GM21526 (cell line): ENCODE measurements at regions not wholly inside any gene's neighbourhood (a gene's known extent, or its start where the extent isn't known, plus 50 kb on each side); places are given as distances from the start of the nearest gene placed in this dataset.

ENCODE experiments used
- ATAC-seq: cut with Tn5 transposase; IDR thresholded peaks from one replicate; pipeline ENCODE4 v1.9.1; 2021; ENCODE audit warnings: moderate library complexity; ENCODE audit not compliant: unreplicated experiment, low FRiP score

DNA sequence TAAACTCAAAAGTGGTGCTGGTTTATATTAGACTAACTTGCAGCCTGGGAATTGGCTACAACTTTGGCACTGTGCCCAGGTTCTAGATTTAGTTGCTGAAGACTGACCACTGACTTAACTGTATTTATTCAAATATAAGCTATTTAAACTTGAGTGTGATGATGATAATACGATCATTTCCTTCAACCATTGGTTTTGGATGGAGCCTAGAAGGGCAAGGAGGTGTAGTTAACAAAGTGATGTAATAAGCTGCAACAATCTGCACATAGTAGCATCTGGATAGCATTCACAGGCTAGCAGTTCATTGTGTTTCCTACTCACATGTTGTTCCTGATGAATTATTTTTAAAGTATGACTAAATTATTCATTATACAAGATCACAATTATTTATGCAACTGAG, 55.2 kb upstream of the DACH1 start:
- ATAC-seq: no peak
